Liver (tissue), 8 donors: ENCODE measurements at regions not wholly inside any gene's neighbourhood (a gene's known extent, or its start where the extent isn't known, plus 50 kb on each side); places are given as distances from the start of the nearest gene placed in this dataset.

Experiments
- DNase-seq: peaks from one replicate; pipeline ENCODE4 v3.0.0-alpha.2; 2017; ENCODE audit warnings: low spot score
- H3K27ac ChIP-seq, 2 donors: one replicate each; pipeline ENCODE4 v1.7.0; 2013; ENCODE audit warnings: inconsistent platforms in 2 of 2, low read length in 2 of 2, control low read depth in 1 of 2, low read depth in 1 of 2, mild to moderate bottlenecking in 1 of 2
- H3K27me3 ChIP-seq, 4 donors: one replicate each; pipeline versions ENCODE4 v1.6.1 to v1.7.0; 2013; ENCODE audit warnings: low read length in 3 of 4, inconsistent platforms in 1 of 4, mild to moderate bottlenecking in 1 of 4, moderate library complexity in 1 of 4; ENCODE audit not compliant: control insufficient read depth in 4 of 4, insufficient read depth in 4 of 4
- H3K36me3 ChIP-seq, 4 donors: one replicate each; pipeline versions ENCODE4 v1.6.1 to v1.7.0; 2013; ENCODE audit warnings: low read length in 3 of 4, mild to moderate bottlenecking in 3 of 4, low read depth in 1 of 4, moderate library complexity in 1 of 4; ENCODE audit not compliant: control insufficient read depth in 4 of 4, insufficient read depth in 3 of 4
- H3K4me1 ChIP-seq, 4 donors: one replicate each; pipeline versions ENCODE4 v1.6.1 to v1.7.0; 2013; ENCODE audit warnings: low read length in 3 of 4, mild to moderate bottlenecking in 3 of 4, moderate library complexity in 1 of 4; ENCODE audit not compliant: control insufficient read depth in 4 of 4, insufficient read depth in 4 of 4
- H3K4me3 ChIP-seq, 3 donors: one replicate each; pipeline versions ENCODE4 v1.6.1 to v1.7.0; 2013; ENCODE audit warnings: low read length in 3 of 3, control low read depth in 1 of 3, low read depth in 1 of 3, mild to moderate bottlenecking in 1 of 3
- H3K9ac ChIP-seq, 2 donors: one replicate each; pipeline ENCODE4 v1.7.0; 2013; ENCODE audit warnings: low read length in 2 of 2, mild to moderate bottlenecking in 2 of 2, moderate library complexity in 2 of 2, control low read depth in 1 of 2, low read depth in 1 of 2
- H3K9me3 ChIP-seq, 4 donors: one replicate each; pipeline versions ENCODE4 v1.6.1 to v1.7.0; 2013; ENCODE audit warnings: low read length in 3 of 4; ENCODE audit not compliant: control insufficient read depth in 4 of 4
- CTCF ChIP-seq: fragments of 150-350 bp; IDR thresholded peaks from 2 replicates; pipeline ENCODE4 v1.5.1; 2017; ENCODE audit warnings: improper control_type of control experiment, low read depth, low read length; ENCODE audit not compliant: missing input control
- EGR1 ChIP-seq, 2 donors: IDR thresholded peaks; 2 replicates each; pipeline ENCODE4 v1.6.1; 2016 to 2018; ENCODE audit warnings: antibody characterized with exemption in 2 of 2, low read depth in 2 of 2
- FOXA1 ChIP-seq: IDR thresholded peaks from 2 replicates; pipeline ENCODE4 v1.6.1; 2016; ENCODE audit warnings: antibody characterized with exemption
- FOXA2 ChIP-seq: IDR thresholded peaks from 2 replicates; pipeline ENCODE4 v1.6.1; 2016; ENCODE audit warnings: antibody characterized with exemption
- HNF4A ChIP-seq, 2 donors: conservative IDR thresholded peaks; 2 replicates each; pipeline ENCODE4 v1.6.1; 2016; ENCODE audit warnings: antibody characterized with exemption in 2 of 2, mild to moderate bottlenecking in 2 of 2
- HNF4G ChIP-seq: IDR thresholded peaks from 2 replicates; pipeline ENCODE4 v1.6.1; 2016; ENCODE audit warnings: antibody characterized with exemption
- JUND ChIP-seq, 2 donors: IDR thresholded peaks; 2 replicates each; pipeline ENCODE4 v1.6.1; 2016; ENCODE audit warnings: antibody characterized with exemption in 2 of 2
- MAX ChIP-seq: IDR thresholded peaks from 2 replicates; pipeline ENCODE4 v1.6.1; 2016; ENCODE audit warnings: antibody characterized with exemption
- NR2F2 ChIP-seq: IDR thresholded peaks from 2 replicates; pipeline ENCODE4 v1.6.1; 2016; ENCODE audit warnings: antibody characterized with exemption
- RAD21 ChIP-seq, 2 donors: IDR thresholded peaks; 2 replicates each; pipeline ENCODE4 v1.6.1; 2016; ENCODE audit warnings: antibody characterized with exemption in 2 of 2, mild to moderate bottlenecking in 2 of 2
- REST ChIP-seq: IDR thresholded peaks from 2 replicates; pipeline ENCODE4 v1.6.1; 2016; ENCODE audit warnings: antibody characterized with exemption, mild to moderate bottlenecking
- RXRA ChIP-seq, 2 donors: IDR thresholded peaks; 2 replicates each; pipeline ENCODE4 v1.6.1; 2017 to 2018; ENCODE audit warnings: antibody characterized with exemption in 2 of 2, mild to moderate bottlenecking in 1 of 2
- SP1 ChIP-seq: IDR thresholded peaks from 2 replicates; pipeline ENCODE4 v1.6.1; 2018; ENCODE audit warnings: antibody characterized with exemption, mild to moderate bottlenecking
- TAF1 ChIP-seq: conservative IDR thresholded peaks from 2 replicates; pipeline ENCODE4 v1.6.1; 2016; ENCODE audit warnings: antibody characterized with exemption, mild to moderate bottlenecking
- YY1 ChIP-seq: IDR thresholded peaks from 2 replicates; pipeline ENCODE4 v1.6.1; 2016; ENCODE audit warnings: antibody characterized with exemption, mild to moderate bottlenecking
- ZBTB33 ChIP-seq: IDR thresholded peaks from 2 replicates; pipeline ENCODE4 v1.6.1; 2016; ENCODE audit warnings: antibody characterized with exemption
- WGBS: extraction: QIAGEN DNeasy Blood & Tissue Kit; methylation state at CpG from one replicate; pipeline ENCODE4 v1.1.7; 2013; 5-methylcytosine and 5-hydroxymethylcytosine counted together
- TF ChIP-seq, protein P1 (sequence below): IDR thresholded peaks from 2 replicates; pipeline ENCODE4 v1.6.1; 2016; ENCODE audit warnings: antibody characterized with exemption
- donor health status: healthy.
- donor health status: healthy.
- donor health status: healthy.
- donor health status: healthy.
- donor health status: healthy.

DNA sequence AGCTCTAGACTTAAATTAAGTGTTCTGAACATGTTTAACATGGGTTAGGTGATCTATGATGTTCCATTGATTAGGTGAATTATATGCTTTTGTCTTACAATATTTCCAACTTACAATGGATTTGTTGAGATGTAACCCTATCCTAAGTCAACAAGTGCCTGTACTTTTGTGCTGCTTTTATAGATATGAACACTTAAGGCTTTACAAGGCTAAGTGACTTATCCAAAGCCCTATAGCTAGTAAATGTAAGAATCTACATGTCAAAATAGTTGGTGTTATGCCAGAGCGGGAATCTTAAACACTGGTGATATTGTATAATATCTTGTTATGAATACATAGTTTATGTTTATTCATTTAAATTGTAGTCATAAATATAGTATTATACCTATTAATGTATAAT lies 1629.1 kb upstream of the IGFBP7 start:
- Histone ChIP-seq H3K4me3 (no peak overlapping the region), H3K36me3 (no peaks in the 10 kb centered on the region), H3K9ac (no peak overlapping the region), H3K4me1 (no peaks in the 10 kb centered on the region), H3K27me3 (no peaks in the 10 kb centered on the region), H3K9me3 (no peaks in the 10 kb centered on the region), H3K27ac (no peak overlapping the region)
- WGBS, result 92% methylated on average over 1 of the region's 1 CpG
- no peak for DNase-seq
- TF ChIP-seq CTCF (no peak), RXRA (IDR thresholded peaks at IDR 0.05) (no peak), MAX (no peak)

DNA sequence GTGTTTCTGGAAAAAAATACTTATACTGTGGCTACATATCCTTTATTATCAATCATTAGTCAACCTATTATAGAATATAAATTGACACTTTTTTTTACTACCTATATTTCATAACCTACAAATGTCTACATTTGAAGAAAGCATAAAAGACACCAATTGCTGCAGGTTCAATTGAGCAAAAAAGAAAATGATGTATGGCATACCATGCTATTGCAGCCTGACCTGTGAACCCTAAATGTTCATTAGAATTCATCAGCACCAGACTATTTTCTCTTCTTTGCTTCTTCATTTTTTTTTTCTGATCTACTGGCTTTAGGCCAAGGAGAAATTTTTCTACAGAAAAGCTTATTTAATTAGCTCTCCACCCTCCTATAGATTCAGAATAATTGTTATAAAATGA lies 1628.2 kb upstream of the IGFBP7 start:
- H3K4me3 ChIP-seq, result no peak overlapping the region
- TF ChIP-seq YY1 (no peak), FOXA2 (no peak), FOXA1 (no peak), CTCF (no peak), SP1 (no peak), MAX (no peak), EGR1 (IDR thresholded peaks at IDR 0.05; ENCODE audit: low read depth in 2 of 2) (no peak), RXRA (IDR thresholded peaks at IDR 0.05) (no peak), REST (no peak), ZBTB33 (no peak), JUND (IDR thresholded peaks at IDR 0.05) (no peak), HNF4G (no peak), RAD21 (IDR thresholded peaks at IDR 0.05) (no peak), HNF4A (conservative IDR thresholded peaks at IDR 0.05) (no peak), NR2F2 (no peak), TAF1 (no peak)
- TF ChIP-seq, protein P1, sequence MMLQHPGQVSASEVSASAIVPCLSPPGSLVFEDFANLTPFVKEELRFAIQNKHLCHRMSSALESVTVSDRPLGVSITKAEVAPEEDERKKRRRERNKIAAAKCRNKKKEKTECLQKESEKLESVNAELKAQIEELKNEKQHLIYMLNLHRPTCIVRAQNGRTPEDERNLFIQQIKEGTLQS, result no peak
- no peaks in the 10 kb centered on the region for H3K36me3 ChIP-seq
- H3K9me3 ChIP-seq, result no peaks in the 10 kb centered on the region
- no peaks in the 10 kb centered on the region for H3K4me1 ChIP-seq
- no peak overlapping the region for H3K27ac ChIP-seq
- no peak for DNase-seq
- no peak overlapping the region for H3K9ac ChIP-seq
- H3K27me3 ChIP-seq, result no peaks in the 10 kb centered on the region
